IPS-20b (cell line): ENCODE measurements at regions not wholly inside any gene's neighbourhood (a gene's known extent, or its start where the extent isn't known, plus 50 kb on each side); places are given as distances from the start of the nearest gene placed in this dataset.
"Not testable (repeated sequence)": the region's sequence is repeated elsewhere in the genome, so short reads cannot be mapped to it uniquely, and the experiment has no call there.

ENCODE experiments used
- H3K27ac ChIP-seq: one replicate; pipeline ENCODE4 v1.5.1; 2013; ENCODE audit warnings: low read length
- H3K27me3 ChIP-seq: 2 replicates; pipeline ENCODE4 v1.6.1; 2013; ENCODE audit warnings: mild to moderate bottlenecking, low read length, inconsistent platforms; ENCODE audit not compliant: insufficient read depth
- H3K36me3 ChIP-seq: 2 replicates; pipeline ENCODE4 v1.6.1; 2013; ENCODE audit warnings: low read depth, mild to moderate bottlenecking, inconsistent platforms, low read length, moderate library complexity; ENCODE audit not compliant: insufficient read depth
- H3K4me1 ChIP-seq: 2 replicates; pipeline ENCODE4 v1.6.1; 2013; ENCODE audit warnings: mild to moderate bottlenecking, control low read depth, inconsistent platforms, low read length, moderate library complexity; ENCODE audit not compliant: insufficient read depth
- H3K4me3 ChIP-seq: 2 replicates; pipeline ENCODE4 v1.5.1; 2013; ENCODE audit warnings: mild to moderate bottlenecking, low read length, inconsistent platforms
- H3K9ac ChIP-seq: 2 replicates; pipeline ENCODE4 v1.6.1; 2013; ENCODE audit warnings: low read depth, mild to moderate bottlenecking, inconsistent platforms, low read length, moderate library complexity
- H3K9me3 ChIP-seq: 2 replicates; pipeline ENCODE4 v1.6.1; 2013; ENCODE audit warnings: mild to moderate bottlenecking, low read depth, low read length, inconsistent platforms; ENCODE audit not compliant: insufficient read depth

- no peak overlapping the region for H3K9ac ChIP-seq
- no peaks in the 10 kb centered on the region for H3K36me3 ChIP-seq
- H3K27ac ChIP-seq: no peak overlapping the region
- H3K4me3 ChIP-seq: no peak overlapping the region
- peaks cover 6% of the 10 kb centered on the region; the same call in 1 of the 2 replicates for H3K9me3 ChIP-seq
- H3K27me3 ChIP-seq: no peaks in the 10 kb centered on the region
- H3K4me1 ChIP-seq: no peaks in the 10 kb centered on the region
Observed at GRCh38 chr4:34502086-34502485, 1742.2 kb downstream of the ARAP2 start.

GRCh38 chr4:34504731-34505130 is 1739.6 kb downstream of the ARAP2 start:
- not testable (repeated sequence) for H3K27ac ChIP-seq, H3K4me1 ChIP-seq

GRCh38 chr4:34506511-34507092 is 1737.7 kb downstream of the ARAP2 start:
- H3K36me3 ChIP-seq, H3K27ac ChIP-seq, H3K4me1 ChIP-seq, H3K4me3 ChIP-seq, H3K27me3 ChIP-seq, H3K9ac ChIP-seq: not testable (repeated sequence)
- H3K9me3 ChIP-seq: peaks cover 13% of the 10 kb centered on the region

More at GRCh38 chr4:34504731-34505130, 1739.6 kb downstream of the ARAP2 start:
- H3K9ac ChIP-seq, H3K36me3 ChIP-seq, H3K27me3 ChIP-seq, H3K4me3 ChIP-seq: not testable (repeated sequence)
- peaks cover 13% of the 10 kb centered on the region for H3K9me3 ChIP-seq

- H3K4me3 ChIP-seq: peak overlapping the region; percentile 36; the same call in 1 of the 2 replicates
- no peak overlapping the region for H3K27ac ChIP-seq
- peaks cover 13% of the 10 kb centered on the region for H3K4me1 ChIP-seq
Observed at GRCh38 chr4:34512616-34513015, 1731.7 kb downstream of the ARAP2 start.

GRCh38 chr4:34516524-34516923 is 1727.8 kb downstream of the ARAP2 start:
- Histone ChIP-seq H3K27me3 (no peaks in the 10 kb centered on the region), H3K4me1 (peaks cover 16% of the 10 kb centered on the region), H3K9me3 (peaks cover 5% of the 10 kb centered on the region), H3K4me3 (no peak overlapping the region), H3K27ac (no peak overlapping the region), H3K9ac (no peak overlapping the region), H3K36me3 (no peaks in the 10 kb centered on the region)

More at GRCh38 chr4:34512616-34513015, 1731.7 kb downstream of the ARAP2 start:
- H3K36me3 ChIP-seq: no peaks in the 10 kb centered on the region
- H3K9ac ChIP-seq: peak overlapping the region; percentile 3; the same call in 1 of the 2 replicates
- H3K27me3 ChIP-seq: no peaks in the 10 kb centered on the region
- H3K9me3 ChIP-seq: peaks cover 11% of the 10 kb centered on the region

- H3K9ac ChIP-seq: no peak overlapping the region
Observed at GRCh38 chr4:34534916-34535315, 1709.4 kb downstream of the ARAP2 start.

GRCh38 chr4:34566091-34566490 is 1678.2 kb downstream of the ARAP2 start:
- H3K27ac ChIP-seq: no peak overlapping the region
- H3K9me3 ChIP-seq: no peaks in the 10 kb centered on the region
- H3K27me3 ChIP-seq: no peaks in the 10 kb centered on the region
- no peaks in the 10 kb centered on the region for H3K36me3 ChIP-seq
- no peak overlapping the region for H3K4me3 ChIP-seq
- peaks cover 4% of the 10 kb centered on the region; the same call in 1 of the 2 replicates for H3K4me1 ChIP-seq
- H3K9ac ChIP-seq: no peak overlapping the region

More at GRCh38 chr4:34534916-34535315, 1709.4 kb downstream of the ARAP2 start:
- no peak overlapping the region for H3K27ac ChIP-seq
- no peaks in the 10 kb centered on the region for H3K36me3 ChIP-seq
- H3K4me3 ChIP-seq: no peak overlapping the region
- H3K27me3 ChIP-seq: no peaks in the 10 kb centered on the region
- H3K4me1 ChIP-seq: no peaks in the 10 kb centered on the region
- no peaks in the 10 kb centered on the region for H3K9me3 ChIP-seq

GRCh38 chr4:34572026-34572425 is 1672.3 kb downstream of the ARAP2 start:
- Histone ChIP-seq H3K27me3 (no peaks in the 10 kb centered on the region), H3K27ac (no peak overlapping the region)

GRCh38 chr4:34615315-34615714 is 1629.0 kb downstream of the ARAP2 start:
- H3K36me3 ChIP-seq: no peaks in the 10 kb centered on the region
- H3K27me3 ChIP-seq: no peaks in the 10 kb centered on the region
- peaks cover 14% of the 10 kb centered on the region; the same call in 1 of the 2 replicates for H3K4me1 ChIP-seq
- H3K4me3 ChIP-seq: no peak overlapping the region
- H3K27ac ChIP-seq: no peak overlapping the region
- no peak overlapping the region for H3K9ac ChIP-seq
- H3K9me3 ChIP-seq: no peaks in the 10 kb centered on the region

More at GRCh38 chr4:34572026-34572425, 1672.3 kb downstream of the ARAP2 start:
- H3K9ac ChIP-seq: no peak overlapping the region
- peaks cover 6% of the 10 kb centered on the region; the same call in 1 of the 2 replicates for H3K4me1 ChIP-seq
- no peaks in the 10 kb centered on the region for H3K36me3 ChIP-seq
- H3K4me3 ChIP-seq: no peak overlapping the region
- no peaks in the 10 kb centered on the region for H3K9me3 ChIP-seq

- H3K9me3 ChIP-seq: no peaks in the 10 kb centered on the region
- no peak overlapping the region for H3K9ac ChIP-seq
- no peak overlapping the region for H3K27ac ChIP-seq
- H3K4me1 ChIP-seq: peaks cover 14% of the 10 kb centered on the region; the same call in 1 of the 2 replicates
- no peak overlapping the region for H3K4me3 ChIP-seq
- H3K36me3 ChIP-seq: no peaks in the 10 kb centered on the region
- H3K27me3 ChIP-seq: no peaks in the 10 kb centered on the region
Observed at GRCh38 chr4:34619531-34620162, 1624.7 kb downstream of the ARAP2 start.

- Histone ChIP-seq H3K4me3 (no peak overlapping the region), H3K36me3 (no peaks in the 10 kb centered on the region), H3K27me3 (no peaks in the 10 kb centered on the region), H3K27ac (no peak overlapping the region), H3K9me3 (no peaks in the 10 kb centered on the region), H3K9ac (no peak overlapping the region), H3K4me1 (no peaks in the 10 kb centered on the region)
Observed at GRCh38 chr4:34628471-34628870, 1615.8 kb downstream of the ARAP2 start.

GRCh38 chr4:34629451-34629850 is 1614.9 kb downstream of the ARAP2 start:
- H3K27ac ChIP-seq: no peak overlapping the region
- H3K9ac ChIP-seq: no peak overlapping the region
- no peaks in the 10 kb centered on the region for H3K4me1 ChIP-seq
- no peaks in the 10 kb centered on the region for H3K27me3 ChIP-seq
- H3K36me3 ChIP-seq: no peaks in the 10 kb centered on the region
- no peaks in the 10 kb centered on the region for H3K9me3 ChIP-seq
- H3K4me3 ChIP-seq: no peak overlapping the region
